HuH-7 (cell line): ENCODE measurements at regions not wholly inside any gene's neighbourhood (a gene's known extent, or its start where the extent isn't known, plus 50 kb on each side); places are given as distances from the start of the nearest gene placed in this dataset.
A peak's percentile ranks its signal among the peaks of the same experiment; 100 is the strongest.

Source experiments
- DNase-seq: peaks from one replicate; pipeline ENCODE4 v3.0.0; 2011; ENCODE audit warnings: low spot score

GRCh38 chr2:125516496-125517109, 1139.4 kb upstream of the GYPC start:
- peak; percentile 14 for DNase-seq

- no peak for DNase-seq
These were observed 1129.9 kb upstream of the GYPC start for GRCh38 chr2:125526093-125526492.

- DNase-seq: no peak
These were observed 1120.9 kb upstream of the GYPC start for GRCh38 chr2:125535089-125535488.

- DNase-seq: no peak
These were observed 1111.9 kb upstream of the GYPC start for GRCh38 chr2:125543968-125544514.

GRCh38 chr2:125553768-125554167, 1102.2 kb upstream of the GYPC start:
- DNase-seq: no peak

- DNase-seq: no peak
These were observed 1101.0 kb upstream of the GYPC start for GRCh38 chr2:125554956-125555355.

- no peak for DNase-seq
These were observed 1096.8 kb upstream of the GYPC start for GRCh38 chr2:125559186-125559585.

GRCh38 chr2:125560855-125561254, 1095.1 kb upstream of the GYPC start:
- DNase-seq: no peak

- DNase-seq: no peak
These were observed 1094.7 kb upstream of the GYPC start for GRCh38 chr2:125561302-125561701.

- DNase-seq: no peak
These were observed 1093.0 kb upstream of the GYPC start for GRCh38 chr2:125562924-125563323.

- no peak for DNase-seq
These were observed 1091.5 kb upstream of the GYPC start for GRCh38 chr2:125564471-125564870.

GRCh38 chr2:125566422-125566821, 1089.5 kb upstream of the GYPC start:
- no peak for DNase-seq

GRCh38 chr2:125567100-125567499, 1088.9 kb upstream of the GYPC start:
- no peak for DNase-seq

- no peak for DNase-seq
These were observed 1083.3 kb upstream of the GYPC start for GRCh38 chr2:125572660-125573059.

GRCh38 chr2:125573432-125573831, 1082.5 kb upstream of the GYPC start:
- DNase-seq: no peak

- no peak for DNase-seq
These were observed 1079.4 kb upstream of the GYPC start for GRCh38 chr2:125576558-125576957.

- DNase-seq: no peak
These were observed 1074.4 kb upstream of the GYPC start for GRCh38 chr2:125581557-125581956.

GRCh38 chr2:125582516-125582915, 1073.4 kb upstream of the GYPC start:
- no peak for DNase-seq

GRCh38 chr2:125584732-125585131, 1071.2 kb upstream of the GYPC start:
- DNase-seq: no peak

GRCh38 chr2:125588780-125589179, 1067.2 kb upstream of the GYPC start:
- DNase-seq: no peak

- DNase-seq: no peak
These were observed 1064.0 kb upstream of the GYPC start for GRCh38 chr2:125591954-125592353.

GRCh38 chr2:125593036-125593435, 1062.9 kb upstream of the GYPC start:
- no peak for DNase-seq

GRCh38 chr2:125596612-125597011, 1059.3 kb upstream of the GYPC start:
- no peak for DNase-seq

GRCh38 chr2:125615438-125615837, 1040.5 kb upstream of the GYPC start:
- DNase-seq: no peak
